Trophoblast cell (in vitro differentiated cells and primary cell): ENCODE measurements at regions not wholly inside any gene's neighbourhood (a gene's known extent, or its start where the extent isn't known, plus 50 kb on each side); places are given as distances from the start of the nearest gene placed in this dataset.

Source experiments
- DNase-seq, 2 donors: peaks; one replicate each; pipeline ENCODE4 v3.0.0-alpha.2; 2016
- H2AFZ ChIP-seq: 2 replicates; pipeline ENCODE4 v1.6.1; 2013; ENCODE audit warnings: low read length, moderate library complexity, mild to moderate bottlenecking; ENCODE audit not compliant: insufficient read depth, poor library complexity
- H2AK5ac ChIP-seq: 2 replicates; pipeline ENCODE4 v1.6.1; 2013; ENCODE audit warnings: mild to moderate bottlenecking, low read length
- H2BK120ac ChIP-seq: 2 replicates; pipeline ENCODE4 v1.6.1; 2013; ENCODE audit warnings: low read length, mild to moderate bottlenecking, moderate library complexity; ENCODE audit not compliant: insufficient read depth, poor library complexity
- H2BK12ac ChIP-seq: 2 replicates; pipeline ENCODE4 v1.6.1; 2013; ENCODE audit warnings: mild to moderate bottlenecking, low read length, moderate library complexity
- H2BK5ac ChIP-seq: 2 replicates; pipeline ENCODE4 v1.6.1; 2013; ENCODE audit warnings: low read length, low read depth, moderate library complexity, mild to moderate bottlenecking; ENCODE audit not compliant: poor library complexity
- H3K14ac ChIP-seq: 2 replicates; pipeline ENCODE4 v1.6.1; 2013; ENCODE audit warnings: mild to moderate bottlenecking, low read length
- H3K18ac ChIP-seq: 2 replicates; pipeline ENCODE4 v1.6.1; 2013; ENCODE audit warnings: mild to moderate bottlenecking, low read length
- H3K23ac ChIP-seq: 2 replicates; pipeline ENCODE4 v1.6.1; 2013; ENCODE audit warnings: low read length
- H3K27ac ChIP-seq: 2 replicates; pipeline ENCODE4 v1.5.1; 2013; ENCODE audit warnings: low read depth, mild to moderate bottlenecking, inconsistent platforms, low read length, moderate library complexity
- H3K27me3 ChIP-seq: 2 replicates; pipeline ENCODE4 v1.6.1; 2013; ENCODE audit warnings: inconsistent platforms, mild to moderate bottlenecking, low read length, moderate library complexity; ENCODE audit not compliant: insufficient read depth
- H3K36me3 ChIP-seq, 2 experiments: 1 replicate in 1 of 2; 2 replicates in 1 of 2; pipeline ENCODE4 v1.6.1; 2013; ENCODE audit warnings: low read length in 2 of 2, mild to moderate bottlenecking in 2 of 2, moderate library complexity in 1 of 2; ENCODE audit not compliant: insufficient read depth in 2 of 2, control insufficient read depth in 1 of 2
- H3K4ac ChIP-seq: 2 replicates; pipeline ENCODE4 v1.6.1; 2013; ENCODE audit warnings: low read depth, mild to moderate bottlenecking, low read length, moderate library complexity
- H3K4me1 ChIP-seq, 2 experiments: 1 replicate in 1 of 2; 2 replicates in 1 of 2; pipeline ENCODE4 v1.6.1; 2013; ENCODE audit warnings: low read length in 2 of 2, mild to moderate bottlenecking in 2 of 2, moderate library complexity in 1 of 2; ENCODE audit not compliant: insufficient read depth in 2 of 2, control insufficient read depth in 1 of 2
- H3K4me2 ChIP-seq: 2 replicates; pipeline ENCODE4 v1.6.1; 2013; ENCODE audit warnings: inconsistent platforms, mild to moderate bottlenecking, low read length, moderate library complexity
- H3K4me3 ChIP-seq: 2 replicates; pipeline ENCODE4 v1.5.1; 2013; ENCODE audit warnings: mild to moderate bottlenecking, low read depth, low read length, inconsistent platforms
- H3K79me1 ChIP-seq: one replicate; pipeline ENCODE4 v1.6.1; 2013; ENCODE audit warnings: low read length
- H3K79me2 ChIP-seq: 2 replicates; pipeline ENCODE4 v1.6.1; 2013; ENCODE audit warnings: low read length, mild to moderate bottlenecking; ENCODE audit not compliant: control insufficient read depth, insufficient read depth, poor library complexity
- H3K9ac ChIP-seq: 2 replicates; pipeline ENCODE4 v1.6.1; 2013; ENCODE audit warnings: mild to moderate bottlenecking, low read length
- H3K9me3 ChIP-seq: 2 replicates; pipeline ENCODE4 v1.6.1; 2013; ENCODE audit warnings: low read depth, mild to moderate bottlenecking, control low read depth, inconsistent platforms, low read length; ENCODE audit not compliant: insufficient read depth
- H4K12ac ChIP-seq: 2 replicates; pipeline ENCODE4 v1.6.1; 2013; ENCODE audit warnings: low read depth, mild to moderate bottlenecking, low read length, moderate library complexity
- H4K8ac ChIP-seq: 2 replicates; pipeline ENCODE4 v1.6.1; 2013; ENCODE audit warnings: low read depth, mild to moderate bottlenecking, low read length, moderate library complexity
- H4K91ac ChIP-seq: one replicate; pipeline ENCODE4 v1.6.1; 2013; ENCODE audit warnings: low read depth, mild to moderate bottlenecking, low read length, moderate library complexity
- WGBS: extraction: QIAGEN DNeasy Blood & Tissue Kit; methylation state at CpG from one replicate; pipeline ENCODE4 v1.1.7; 2013; ENCODE audit warnings: missing lambda C conversion rate; ENCODE audit not compliant: insufficient read length, insufficient coverage; ENCODE audit errors: extremely low coverage; 5-methylcytosine and 5-hydroxymethylcytosine counted together

- H3K4me2 ChIP-seq: no peak overlapping the region
- no peak overlapping the region for H3K14ac ChIP-seq
- H2BK5ac ChIP-seq: no peak overlapping the region
- H4K8ac ChIP-seq: no peak overlapping the region
- no peak overlapping the region for H3K9ac ChIP-seq
- no CpG with 5 or more reads among the region's 5 CpGs for WGBS
- no peaks in the 10 kb centered on the region for H3K9me3 ChIP-seq
- no peak overlapping the region for H2BK12ac ChIP-seq
- no peak overlapping the region for H2BK120ac ChIP-seq
- H3K79me2 ChIP-seq: no peaks in the 10 kb centered on the region
- H3K4me3 ChIP-seq: no peak overlapping the region
- H4K91ac ChIP-seq: no peak overlapping the region
- no peak overlapping the region for H3K23ac ChIP-seq
- H3K27me3 ChIP-seq: no peaks in the 10 kb centered on the region
- H2AK5ac ChIP-seq: no peak overlapping the region
- H3K79me1 ChIP-seq: no peaks in the 10 kb centered on the region
- no peak for DNase-seq
- no peak overlapping the region for H3K4ac ChIP-seq
- no peak overlapping the region for H2AFZ ChIP-seq
- H3K27ac ChIP-seq: no peak overlapping the region
- H4K12ac ChIP-seq: no peak overlapping the region
- no peaks in the 10 kb centered on the region for H3K36me3 ChIP-seq
- peaks cover 0 to 2% of the 10 kb centered on the region in 2 experiments for H3K4me1 ChIP-seq
- H3K18ac ChIP-seq: no peak overlapping the region
These were observed 273.3 kb downstream of the GLI2 start for GRCh38 chr2:121008975-121009374.

- H3K4me2 ChIP-seq: no peak overlapping the region
- H4K8ac ChIP-seq: no peak overlapping the region
- no peaks in the 10 kb centered on the region for H3K79me2 ChIP-seq
- H2AFZ ChIP-seq: no peak overlapping the region
- no peak overlapping the region for H3K4ac ChIP-seq
- no peak overlapping the region for H3K27ac ChIP-seq
- no peak overlapping the region for H2BK5ac ChIP-seq
- H3K4me1 ChIP-seq: no peaks in the 10 kb centered on the region
- no peaks in the 10 kb centered on the region for H3K27me3 ChIP-seq
- H3K23ac ChIP-seq: no peak overlapping the region
- H3K14ac ChIP-seq: no peak overlapping the region
- no peak overlapping the region for H3K18ac ChIP-seq
- H2BK120ac ChIP-seq: no peak overlapping the region
- H4K12ac ChIP-seq: no peak overlapping the region
- H3K9me3 ChIP-seq: no peaks in the 10 kb centered on the region
- no peak overlapping the region for H4K91ac ChIP-seq
- no peak overlapping the region for H2BK12ac ChIP-seq
- H3K9ac ChIP-seq: no peak overlapping the region
- DNase-seq: no peak
- H3K36me3 ChIP-seq: no peaks in the 10 kb centered on the region
- H3K79me1 ChIP-seq: no peaks in the 10 kb centered on the region
- H3K4me3 ChIP-seq: no peak overlapping the region
- no peak overlapping the region for H2AK5ac ChIP-seq
These were observed 274.0 kb downstream of the TFCP2L1 start for GRCh38 chr2:121010998-121011397.

GRCh38 chr2:121014876-121015275 is 270.1 kb downstream of the TFCP2L1 start:
- H3K4ac ChIP-seq: no peak overlapping the region
- H3K27ac ChIP-seq: no peak overlapping the region
- no peaks in the 10 kb centered on the region for H3K79me2 ChIP-seq
- H3K27me3 ChIP-seq: no peaks in the 10 kb centered on the region
- H3K9ac ChIP-seq: no peak overlapping the region
- peaks cover 2 to 5% of the 10 kb centered on the region in 2 experiments for H3K4me1 ChIP-seq
- H3K4me3 ChIP-seq: no peak overlapping the region
- WGBS: no CpG with 5 or more reads among the region's 3 CpGs
- H4K91ac ChIP-seq: no peak overlapping the region
- H3K36me3 ChIP-seq: no peaks in the 10 kb centered on the region
- H3K18ac ChIP-seq: no peak overlapping the region
- H3K23ac ChIP-seq: no peak overlapping the region
- H2AFZ ChIP-seq: no peak overlapping the region
- H2BK120ac ChIP-seq: no peak overlapping the region
- no peak overlapping the region for H2AK5ac ChIP-seq
- no peak overlapping the region for H2BK12ac ChIP-seq
- DNase-seq: no peak
- no peak overlapping the region for H4K8ac ChIP-seq
- H2BK5ac ChIP-seq: no peak overlapping the region
- H3K4me2 ChIP-seq: no peak overlapping the region
- no peak overlapping the region for H3K14ac ChIP-seq
- H3K9me3 ChIP-seq: peaks cover 2% of the 10 kb centered on the region
- H4K12ac ChIP-seq: no peak overlapping the region
- H3K79me1 ChIP-seq: no peaks in the 10 kb centered on the region

GRCh38 chr2:121015971-121016485 is 269.0 kb downstream of the TFCP2L1 start:
- no peak for DNase-seq
- Histone ChIP-seq H3K9me3 (peaks cover 2% of the 10 kb centered on the region), H3K79me1 (no peaks in the 10 kb centered on the region), H4K91ac (no peak overlapping the region), H3K4me1 (peaks cover 2 to 5% of the 10 kb centered on the region in 2 experiments), H2AK5ac (no peak overlapping the region), H2BK120ac (no peak overlapping the region), H3K27me3 (no peaks in the 10 kb centered on the region), H3K23ac (no peak overlapping the region), H2BK12ac (no peak overlapping the region), H3K4me3 (no peak overlapping the region), H3K27ac (no peak overlapping the region), H2AFZ (no peak overlapping the region), H3K4me2 (no peak overlapping the region), H3K36me3 (no peaks in the 10 kb centered on the region), H3K9ac (no peak overlapping the region), H3K79me2 (no peaks in the 10 kb centered on the region), H2BK5ac (no peak overlapping the region), H3K14ac (no peak overlapping the region), H3K18ac (no peak overlapping the region), H4K12ac (no peak overlapping the region), H3K4ac (no peak overlapping the region), H4K8ac (no peak overlapping the region)
- WGBS: no CpG with 5 or more reads among the region's 7 CpGs
